ENCODE measurements at regions not wholly inside any gene's neighbourhood (a gene's known extent, or its start where the extent isn't known, plus 50 kb on each side); places are given as distances from the start of the nearest gene placed in this dataset.

GRCh38 chr3:16079519-16079918 is 95.0 kb upstream of the GALNT15 start:
- DNase-seq, result no peak

- DNase-seq, result no peak
Measured at GRCh38 chr3:16081661-16082060, 92.8 kb upstream of the GALNT15 start.

- DNase-seq, result no peak
Measured at GRCh38 chr3:16084887-16085286, 89.6 kb upstream of the GALNT15 start.

GRCh38 chr3:16085410-16085809 is 89.1 kb upstream of the GALNT15 start:
- DNase-seq, result no peak

- no peak for DNase-seq
Measured at GRCh38 chr3:16085884-16086608, 88.4 kb upstream of the GALNT15 start.

- DNase-seq, result no peak
Measured at GRCh38 chr3:16086690-16087089, 87.8 kb upstream of the GALNT15 start.

- DNase-seq, result no peak
Measured at GRCh38 chr3:16088496-16088895, 86.0 kb upstream of the GALNT15 start.

GRCh38 chr3:16089521-16089920 is 85.0 kb upstream of the GALNT15 start:
- DNase-seq, result no peak

GRCh38 chr3:16090024-16090423 is 84.5 kb upstream of the GALNT15 start:
- DNase-seq, result no peak

GRCh38 chr3:16090706-16091105 is 83.8 kb upstream of the GALNT15 start:
- no peak for DNase-seq

GRCh38 chr3:16092923-16093322 is 81.6 kb upstream of the GALNT15 start:
- no peak for DNase-seq

GRCh38 chr3:16101295-16102186 is 72.9 kb upstream of the GALNT15 start:
- no peak for DNase-seq

GRCh38 chr3:16102187-16102561 is 72.3 kb upstream of the GALNT15 start:
- DNase-seq, result no peak

GRCh38 chr3:16102905-16103364 is 71.5 kb upstream of the GALNT15 start:
- DNase-seq, result no peak

GRCh38 chr3:16103472-16103871 is 71.0 kb upstream of the GALNT15 start:
- no peak for DNase-seq

GRCh38 chr3:16104156-16104555 is 70.3 kb upstream of the GALNT15 start:
- DNase-seq, result no peak

- DNase-seq, result no peak
Measured at GRCh38 chr3:16106050-16106449, 68.4 kb upstream of the GALNT15 start.

GRCh38 chr3:16108424-16108823 is 66.1 kb upstream of the GALNT15 start:
- no peak for DNase-seq

GRCh38 chr3:16109929-16110328 is 64.6 kb upstream of the GALNT15 start:
- no peak for DNase-seq

GRCh38 chr3:16112910-16113504 is 61.5 kb upstream of the GALNT15 start:
- DNase-seq, result no peak

GRCh38 chr3:16113704-16114103 is 60.8 kb upstream of the GALNT15 start:
- no peak for DNase-seq

GRCh38 chr3:16114429-16114828 is 60.1 kb upstream of the GALNT15 start:
- no peak for DNase-seq

- no peak for DNase-seq
Measured at GRCh38 chr3:16114930-16115329, 59.5 kb upstream of the GALNT15 start.

- DNase-seq, result no peak
Measured at GRCh38 chr3:16118396-16118795, 56.1 kb upstream of the GALNT15 start.

Measured in AML-193 (cell line).